ENCODE measurements at regions not wholly inside any gene's neighbourhood (a gene's known extent, or its start where the extent isn't known, plus 50 kb on each side); places are given as distances from the start of the nearest gene placed in this dataset.
A peak's percentile ranks its signal among the peaks of the same experiment; 100 is the strongest.

GRCh38 chr1:234729561-234730474, 119.8 kb upstream of the IRF2BP2 start:
- Histone ChIP-seq H3K4me3 (ENCODE audit: low read depth, low read length) (no peak overlapping the region), H3K36me3 (replicated peaks) (no peaks in the 10 kb centered on the region), H3K27ac (peak overlapping the region; percentile 99), H3K27me3 (replicated peaks) (no peaks in the 10 kb centered on the region)
- no peak for TF ChIP-seq CTCF (IDR thresholded peaks at IDR 0.05; ENCODE audit: low read depth, low read length, missing control alignments)
- in situ Hi-C loops (cut with HindIII; ENCODE audit: low pct_ligation_motif_present, low sequenced_read_pairs), result loop anchor here (25.0 kb wide), 2 partner anchors 107 to 232 kb away; no protein-coding TSS in a partner anchor
- DNase-seq, result peak; percentile 58

- no peak for DNase-seq
- peak overlapping the region; percentile 99 for H3K27ac ChIP-seq
- H3K36me3 ChIP-seq (replicated peaks), result no peaks in the 10 kb centered on the region
- H3K27me3 ChIP-seq (replicated peaks), result no peaks in the 10 kb centered on the region
- no peak for TF ChIP-seq CTCF (IDR thresholded peaks at IDR 0.05; ENCODE audit: low read depth, low read length, missing control alignments)
- H3K4me3 ChIP-seq (ENCODE audit: low read depth, low read length), result no peak overlapping the region
- in situ Hi-C loops (cut with HindIII; ENCODE audit: low pct_ligation_motif_present, low sequenced_read_pairs), result loop anchor here (25.0 kb wide), 2 partner anchors 109 to 234 kb away; no protein-coding TSS in a partner anchor
These were observed 118.8 kb upstream of the IRF2BP2 start for GRCh38 chr1:234728740-234729139.

DNA sequence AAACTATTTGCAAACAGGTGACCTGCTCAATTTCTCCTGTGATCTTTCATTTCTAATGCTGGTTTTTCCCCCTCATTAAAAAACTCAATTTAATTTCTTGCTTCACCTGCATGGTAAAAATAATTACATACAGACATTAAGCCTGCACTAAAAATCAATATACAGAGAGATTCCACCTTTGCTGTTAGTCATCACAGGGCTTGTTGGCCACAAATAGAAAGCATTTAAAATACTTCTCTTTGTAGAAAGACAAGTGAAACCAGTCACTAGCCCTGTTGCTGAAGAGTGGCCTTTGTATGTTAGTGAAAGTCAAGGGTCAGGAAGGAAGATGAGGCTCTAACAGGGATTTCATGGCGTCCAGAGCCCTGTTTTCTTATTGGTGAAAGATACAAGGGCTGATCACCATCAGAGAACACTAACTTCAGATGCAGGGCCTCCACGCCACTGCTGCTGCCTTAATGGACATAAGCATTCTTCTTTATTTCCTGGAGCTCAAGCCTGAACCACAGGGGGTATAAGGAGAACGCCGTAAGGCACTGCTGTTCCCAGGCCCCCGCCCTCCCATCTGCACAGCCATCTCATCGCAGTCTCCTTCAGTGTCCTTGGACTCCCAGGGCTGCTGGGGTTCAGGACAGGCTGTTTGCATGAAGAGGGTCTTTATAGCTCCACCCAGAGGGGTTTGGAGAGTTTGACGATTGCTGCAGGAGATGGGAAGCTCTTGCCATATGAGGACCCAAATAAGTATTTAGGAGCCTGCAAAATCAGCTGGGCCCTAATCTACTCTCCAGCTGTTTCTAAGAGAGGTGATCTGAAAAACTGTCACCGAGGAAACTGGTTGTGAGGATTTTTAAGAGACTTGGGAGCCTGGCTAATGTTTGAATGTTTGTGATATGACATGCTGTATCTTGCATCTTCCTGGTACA, 117.3 kb upstream of the IRF2BP2 start:
- TF ChIP-seq CTCF (IDR thresholded peaks at IDR 0.05; ENCODE audit: low read depth, low read length, missing control alignments), result no peak
- Histone ChIP-seq H3K27me3 (replicated peaks) (no peaks in the 10 kb centered on the region), H3K27ac (peak overlapping the region; percentile 99), H3K36me3 (replicated peaks) (no peaks in the 10 kb centered on the region), H3K4me3 (ENCODE audit: low read depth, low read length) (no peak overlapping the region)
- peak; percentile 35 for DNase-seq
- in situ Hi-C loops (cut with HindIII; ENCODE audit: low pct_ligation_motif_present, low sequenced_read_pairs), result loop anchor here (25.0 kb wide), 2 partner anchors 110 to 235 kb away; no protein-coding TSS in a partner anchor

GRCh38 chr1:234726359-234726943, 116.5 kb upstream of the IRF2BP2 start:
- peak; percentile 72 for DNase-seq
- no peak for TF ChIP-seq CTCF (IDR thresholded peaks at IDR 0.05; ENCODE audit: low read depth, low read length, missing control alignments)
- in situ Hi-C loops (cut with HindIII; ENCODE audit: low pct_ligation_motif_present, low sequenced_read_pairs), result loop anchor here (25.0 kb wide), 2 partner anchors 111 to 236 kb away; no protein-coding TSS in a partner anchor
- no peak overlapping the region for H3K4me3 ChIP-seq (ENCODE audit: low read depth, low read length)
- H3K27me3 ChIP-seq (replicated peaks), result no peaks in the 10 kb centered on the region
- H3K36me3 ChIP-seq (replicated peaks), result no peaks in the 10 kb centered on the region
- H3K27ac ChIP-seq, result peak overlapping the region; percentile 99

Data from brain microvascular endothelial cell (primary cell).